22Rv1 (cell line): ENCODE measurements at regions not wholly inside any gene's neighbourhood (a gene's known extent, or its start where the extent isn't known, plus 50 kb on each side); places are given as distances from the start of the nearest gene placed in this dataset.

ENCODE experiments used
- ZFX ChIP-seq: fragments of 450-650 bp; IDR thresholded peaks from 2 replicates; pipeline ENCODE4 v1.6.1; 2017; ENCODE audit warnings: antibody characterized with exemption, borderline replicate concordance
- TF ChIP-seq, protein P1 (sequence below): fragments of 450-650 bp; IDR thresholded peaks from 2 replicates; pipeline ENCODE4 v1.5.1; 2017; ENCODE audit warnings: mild to moderate bottlenecking

DNA sequence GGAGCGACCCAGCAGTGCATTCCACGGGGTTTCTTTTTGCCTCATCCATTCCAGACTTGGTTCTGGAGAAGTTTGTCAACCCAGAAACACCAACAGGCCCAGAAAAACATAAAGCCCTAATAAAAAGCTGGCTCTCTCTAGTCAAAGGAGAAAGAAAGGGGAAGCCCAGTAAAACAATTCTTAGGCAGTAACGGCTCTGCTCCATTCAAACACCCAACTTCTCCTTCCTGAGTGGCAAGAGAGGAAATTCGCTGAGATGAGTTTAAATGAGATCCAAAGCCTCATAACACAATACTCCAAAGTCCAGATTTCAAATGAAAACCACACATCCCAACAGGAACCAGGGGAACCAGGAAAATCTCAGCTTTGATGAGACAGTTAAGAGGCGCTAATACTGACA lies 179.9 kb downstream of the RPIA start:
- TF ChIP-seq, protein P1, sequence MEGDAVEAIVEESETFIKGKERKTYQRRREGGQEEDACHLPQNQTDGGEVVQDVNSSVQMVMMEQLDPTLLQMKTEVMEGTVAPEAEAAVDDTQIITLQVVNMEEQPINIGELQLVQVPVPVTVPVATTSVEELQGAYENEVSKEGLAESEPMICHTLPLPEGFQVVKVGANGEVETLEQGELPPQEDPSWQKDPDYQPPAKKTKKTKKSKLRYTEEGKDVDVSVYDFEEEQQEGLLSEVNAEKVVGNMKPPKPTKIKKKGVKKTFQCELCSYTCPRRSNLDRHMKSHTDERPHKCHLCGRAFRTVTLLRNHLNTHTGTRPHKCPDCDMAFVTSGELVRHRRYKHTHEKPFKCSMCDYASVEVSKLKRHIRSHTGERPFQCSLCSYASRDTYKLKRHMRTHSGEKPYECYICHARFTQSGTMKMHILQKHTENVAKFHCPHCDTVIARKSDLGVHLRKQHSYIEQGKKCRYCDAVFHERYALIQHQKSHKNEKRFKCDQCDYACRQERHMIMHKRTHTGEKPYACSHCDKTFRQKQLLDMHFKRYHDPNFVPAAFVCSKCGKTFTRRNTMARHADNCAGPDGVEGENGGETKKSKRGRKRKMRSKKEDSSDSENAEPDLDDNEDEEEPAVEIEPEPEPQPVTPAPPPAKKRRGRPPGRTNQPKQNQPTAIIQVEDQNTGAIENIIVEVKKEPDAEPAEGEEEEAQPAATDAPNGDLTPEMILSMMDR, result no peak
- TF ChIP-seq ZFX, result no peak
